Left ventricle myocardium superior (tissue), 1 donor: ENCODE measurements at regions not wholly inside any gene's neighbourhood (a gene's known extent, or its start where the extent isn't known, plus 50 kb on each side); places are given as distances from the start of the nearest gene placed in this dataset.
"Not testable (repeated sequence)": the region's sequence is repeated elsewhere in the genome, so short reads cannot be mapped to it uniquely, and the experiment has no call there.

ENCODE experiments used
- ATAC-seq: fragments of 200-7000 bp; cut with Tn5 transposase; one replicate; pipeline ENCODE4 v1.9.1; 2020; ENCODE audit warnings: mild to moderate bottlenecking, moderate library complexity
- DNase-seq: peaks from one replicate; pipeline ENCODE4 v3.0.0-alpha.2; 2020
- intact Hi-C: fragments of 100-400 bp; cut with micrococcal nuclease; formaldehyde crosslinking; loops from one replicate; pipeline ENCODE4 v1.11.0; 2022
- donor health status: DM: no; HTN: yes; CAD: no; lungs with severe emphysema.

DNA sequence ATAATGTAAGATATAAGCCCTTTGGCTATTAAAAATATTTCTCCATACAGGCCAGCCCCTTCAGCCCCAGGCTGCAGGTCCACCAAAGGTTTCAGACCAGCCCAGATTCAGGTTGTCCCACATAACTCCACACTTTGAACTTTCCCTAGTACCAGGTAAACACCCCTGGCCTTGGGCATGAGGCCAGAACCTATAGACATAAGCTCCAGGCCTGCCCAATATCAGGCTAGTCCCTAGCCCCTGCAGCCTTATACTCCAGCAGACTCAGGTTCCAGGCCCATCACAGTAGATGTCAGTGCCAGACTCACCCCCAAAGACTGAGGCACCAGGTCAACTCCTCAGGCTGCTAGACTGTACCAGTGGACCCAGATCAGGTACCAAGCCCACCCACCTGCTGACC is 178.5 kb upstream of the DAAM1 start:
- intact Hi-C loops, result no loop called here
- DNase-seq (no peak), ATAC-seq (no peak)

DNA sequence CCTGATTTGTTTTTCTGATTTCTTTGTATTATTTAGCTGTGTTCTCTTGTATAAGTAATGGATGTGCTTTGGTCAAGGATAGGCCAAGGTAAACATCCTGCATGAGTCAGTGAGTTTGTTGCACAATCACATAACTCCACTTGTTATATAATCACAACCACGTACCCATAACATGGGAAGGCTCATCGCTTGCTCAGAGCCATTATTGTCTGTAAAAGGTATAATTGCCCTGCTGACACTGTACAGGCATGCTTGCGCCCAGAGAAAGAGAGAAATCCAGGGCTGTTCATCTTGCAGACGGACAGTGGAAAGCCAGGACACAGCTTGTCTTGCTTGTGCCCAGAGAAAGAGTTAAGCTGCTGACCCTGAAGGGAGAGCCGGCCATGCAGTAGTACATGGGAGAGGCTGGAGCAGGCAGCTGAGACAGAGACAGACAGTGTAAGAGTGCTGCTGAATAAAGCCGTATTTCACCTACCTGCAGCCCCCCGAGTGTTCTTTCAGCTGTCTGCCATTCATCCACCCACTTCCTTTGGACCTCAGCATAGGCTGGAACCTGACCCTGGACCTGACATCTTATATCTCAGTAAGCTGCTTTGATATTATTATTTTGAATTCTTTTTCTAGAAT is 174.7 kb upstream of the DAAM1 start:
- ATAC-seq, result no peak
- DNase-seq, result no peak
- intact Hi-C loops, result no loop called here

DNA sequence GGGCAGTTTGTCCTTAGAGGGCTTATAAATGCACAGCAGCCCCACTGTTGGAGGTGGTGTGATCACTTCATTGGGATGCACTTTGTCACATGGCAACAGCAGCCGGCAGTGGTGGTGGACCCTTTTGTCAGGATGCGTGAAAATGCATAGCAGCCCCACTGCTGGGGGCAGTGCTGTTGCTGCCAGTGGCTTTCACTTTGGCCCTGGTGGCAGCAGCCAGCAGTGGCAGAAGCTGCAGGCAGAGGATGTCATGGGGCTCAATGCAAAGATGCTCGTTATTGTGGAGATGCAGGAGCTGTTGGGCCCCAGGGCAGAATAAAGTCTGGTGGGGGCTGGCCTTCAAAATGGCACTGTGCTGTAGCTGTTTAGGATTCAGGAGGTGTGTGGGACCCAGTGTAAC is 173.0 kb upstream of the DAAM1 start:
- DNase-seq, result no peak
- no peak for ATAC-seq
- intact Hi-C loops, result no loop called here

DNA sequence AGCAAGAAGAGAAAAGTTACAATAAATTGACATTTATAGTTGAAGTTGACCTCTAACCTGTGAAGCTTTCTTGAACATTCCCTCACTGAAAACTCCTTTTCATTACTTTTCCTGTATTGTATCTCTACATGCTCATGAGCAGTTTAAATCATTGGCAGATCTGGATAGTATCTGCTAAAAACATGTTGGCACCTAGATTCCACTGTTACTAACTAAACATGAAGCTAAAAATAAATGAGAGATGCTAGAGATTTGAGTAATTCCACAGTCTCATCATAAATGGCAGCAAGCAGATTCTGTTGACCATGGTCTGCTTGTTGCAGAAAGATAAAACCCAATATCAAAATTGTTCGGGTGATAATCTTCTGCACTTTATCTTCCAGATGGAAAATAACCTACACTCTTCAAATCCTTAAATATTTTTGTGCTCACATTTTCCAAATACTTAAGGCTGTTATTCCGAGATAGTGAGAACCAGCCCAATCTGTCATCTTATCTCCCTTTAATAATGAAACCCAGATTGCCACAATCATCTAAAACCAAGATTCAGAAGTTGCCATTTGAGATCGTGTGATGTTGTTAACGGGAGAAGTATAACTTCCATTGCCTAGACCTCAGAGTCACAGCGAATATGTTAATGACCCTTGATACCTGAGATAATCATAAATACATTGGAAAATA is 171.0 kb upstream of the DAAM1 start:
- DNase-seq (no peak), ATAC-seq (no peak)
- intact Hi-C loops, result no loop called here

DNA sequence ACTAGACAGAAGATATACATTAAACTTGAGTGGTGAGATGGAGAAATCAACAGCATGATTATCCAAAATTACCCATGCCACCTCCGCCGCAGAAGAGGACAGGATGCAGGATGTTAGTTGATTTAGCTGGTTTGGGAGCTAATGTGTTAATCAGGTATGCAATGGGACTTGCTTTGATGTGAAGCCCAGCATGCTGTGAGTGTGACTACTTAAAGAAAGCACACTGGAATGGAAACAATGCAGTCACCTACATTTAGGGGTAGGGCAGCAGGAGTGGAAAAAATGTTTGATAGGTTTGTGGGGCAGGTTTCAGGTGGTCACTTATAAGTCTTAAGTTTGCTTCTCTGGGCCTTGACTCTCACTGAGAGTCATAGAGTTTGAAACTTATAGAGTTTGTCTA is 170.0 kb upstream of the DAAM1 start:
- intact Hi-C loops, result no loop called here
- no peak for ATAC-seq

DNA sequence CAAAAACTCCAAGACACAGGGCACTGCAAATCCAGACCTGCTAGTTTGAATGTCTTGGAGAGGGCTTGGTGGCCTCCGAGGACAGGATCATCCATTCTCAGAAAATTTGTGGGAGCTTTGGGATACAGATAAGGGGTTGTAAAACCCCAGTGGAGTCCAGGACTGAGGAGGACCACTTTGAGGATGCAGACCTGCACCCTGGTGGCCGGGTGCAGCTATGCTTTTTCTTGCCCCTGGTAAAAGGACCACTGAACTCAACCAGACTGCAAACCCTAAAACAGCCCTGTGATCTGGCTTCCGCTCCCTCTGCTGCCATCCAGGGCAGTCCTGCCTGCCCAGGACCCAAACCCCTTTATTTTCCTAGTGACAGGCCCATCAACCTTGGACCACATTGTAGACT is 169.5 kb upstream of the DAAM1 start:
- ATAC-seq, result no peak
- intact Hi-C loops, result no loop called here
- DNase-seq, result no peak

More for the DNA sequence above, 170.0 kb upstream of the DAAM1 start:
- no peak for DNase-seq

DNA sequence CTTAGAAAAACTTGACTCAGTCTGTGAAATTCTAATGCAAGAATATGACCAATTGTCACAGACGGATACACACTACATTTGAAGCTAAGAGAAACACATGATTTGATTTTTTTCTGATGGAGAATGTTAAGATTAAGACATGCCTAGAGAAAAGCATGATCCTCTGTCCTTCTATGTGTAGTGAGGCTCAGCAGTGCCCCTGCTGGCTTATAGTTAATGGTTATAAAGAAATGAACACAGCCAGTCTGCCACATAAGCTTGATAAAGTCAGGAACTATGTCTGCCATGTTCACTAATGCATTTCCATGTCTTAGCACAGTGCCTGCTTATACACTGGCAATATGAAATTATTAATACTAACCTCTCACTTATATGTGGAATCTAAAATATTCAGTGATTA is 168.1 kb upstream of the DAAM1 start:
- intact Hi-C loops, result no loop called here
- DNase-seq, result no peak

DNA sequence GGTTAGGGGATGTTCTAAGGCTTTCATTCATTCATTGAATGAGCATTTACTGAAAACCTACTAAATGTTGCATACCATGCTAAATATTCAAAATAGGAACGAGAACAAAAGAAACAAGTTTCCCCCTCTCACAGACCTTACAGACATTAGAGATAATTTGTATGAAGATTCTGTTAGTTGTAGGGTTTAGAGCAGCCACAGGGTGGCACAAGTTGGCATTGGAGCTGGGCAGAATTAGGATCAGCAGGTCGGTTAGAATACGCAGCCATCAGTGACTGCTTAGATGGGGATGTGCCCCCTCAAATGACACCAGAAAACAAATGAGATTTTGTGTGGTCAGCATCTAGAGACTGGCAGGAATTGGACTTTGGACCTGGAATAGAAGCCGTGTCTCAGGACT is 166.3 kb upstream of the DAAM1 start:
- intact Hi-C loops, result no loop called here
- DNase-seq, result no peak
- ATAC-seq, result no peak

More for the DNA sequence above, 168.1 kb upstream of the DAAM1 start:
- peak; percentile 23 for ATAC-seq

DNA sequence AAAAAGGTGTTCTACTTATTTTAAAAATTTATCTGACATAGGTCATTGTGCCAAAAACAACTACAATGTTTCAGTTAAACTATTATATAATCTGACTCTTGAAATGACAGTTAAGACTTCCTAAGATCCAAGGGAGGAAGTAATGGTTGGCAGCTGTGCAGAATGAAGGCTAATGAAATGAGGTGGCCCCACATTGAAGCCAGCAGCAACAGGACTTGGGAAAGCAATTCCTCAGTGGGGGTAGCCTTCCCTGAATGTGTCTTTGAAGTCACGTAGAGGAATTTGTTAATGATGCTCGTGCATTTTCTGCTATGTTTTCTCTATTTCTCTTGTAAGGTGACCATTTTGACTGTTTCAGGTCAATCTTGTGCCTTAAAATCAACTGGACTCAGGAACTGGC is 162.4 kb upstream of the DAAM1 start:
- ATAC-seq, result no peak
- intact Hi-C loops, result no loop called here
- DNase-seq, result no peak

DNA sequence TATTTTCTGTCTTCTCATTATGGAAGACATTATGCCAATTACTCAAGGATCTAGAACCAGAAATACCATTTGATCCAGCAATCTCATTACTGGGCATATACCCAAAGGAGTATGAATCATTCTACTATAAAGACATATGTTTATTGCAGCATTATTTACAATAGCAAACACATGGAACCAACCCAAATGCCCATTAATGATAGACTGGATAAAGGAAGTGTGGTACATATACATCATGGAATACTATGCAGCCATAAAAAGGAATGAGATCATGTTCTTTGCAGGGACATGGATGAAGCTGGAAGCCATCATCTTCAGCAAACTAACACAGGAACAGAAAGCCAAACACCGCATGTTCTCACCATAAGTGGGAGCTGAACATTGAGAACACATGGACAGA is 161.8 kb upstream of the DAAM1 start:
- DNase-seq, intact Hi-C loops, ATAC-seq: not testable (repeated sequence)

DNA sequence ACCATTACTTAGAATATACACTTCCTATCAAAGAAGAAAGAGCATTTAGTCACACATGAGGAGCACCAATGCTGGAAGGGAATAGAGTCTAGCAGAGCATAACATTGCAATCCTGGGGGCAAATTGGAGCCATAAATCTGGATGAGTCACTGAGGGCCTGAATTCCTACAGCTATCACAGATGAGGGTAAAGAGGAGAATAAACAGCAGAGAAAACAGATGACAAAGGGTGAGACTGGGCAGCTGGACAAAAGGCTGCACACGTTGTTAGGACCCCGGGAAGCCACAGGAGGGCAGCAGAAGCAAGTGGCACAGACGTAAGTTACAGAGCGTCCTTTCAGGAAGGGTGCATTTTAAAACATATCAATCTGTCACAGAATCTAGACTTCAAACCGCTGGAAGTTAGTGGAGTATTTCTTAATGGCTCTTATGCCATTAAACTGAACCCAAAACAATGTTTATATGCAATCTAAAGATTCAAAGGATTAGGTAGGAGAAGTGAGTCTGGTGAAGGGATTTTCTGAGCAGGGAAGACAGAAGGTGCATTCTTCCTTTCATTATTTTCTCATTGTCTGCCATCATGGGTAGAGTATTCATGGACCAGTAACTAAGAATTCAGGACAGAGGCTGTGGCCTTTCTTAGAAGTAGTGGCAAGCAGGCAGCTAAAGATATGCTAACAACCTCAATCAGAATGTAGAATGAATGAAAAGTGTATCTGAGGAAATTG is 159.8 kb upstream of the DAAM1 start:
- intact Hi-C loops, result no loop called here
- DNase-seq (peak; percentile 56), ATAC-seq (peak; percentile 84)

DNA sequence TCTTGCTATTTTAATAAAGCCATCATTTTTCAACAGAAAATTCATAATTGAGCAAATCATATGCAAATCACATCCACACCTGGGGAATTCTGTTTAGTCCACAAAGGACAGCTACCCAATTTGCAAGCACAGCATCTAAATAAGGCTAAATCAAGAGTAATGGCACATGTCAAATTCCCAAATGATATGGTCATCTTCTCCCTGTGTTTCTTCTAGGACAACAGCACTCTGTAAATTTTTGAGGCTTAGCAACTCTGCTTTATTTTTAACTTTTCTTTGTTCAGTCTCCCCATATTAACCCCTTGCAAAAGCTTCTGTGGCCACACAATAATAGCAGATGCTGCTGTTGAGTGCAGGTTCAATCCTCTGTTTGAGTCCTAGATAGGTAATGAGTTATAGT is 155.6 kb upstream of the DAAM1 start:
- intact Hi-C loops, result no loop called here
- no peak for DNase-seq

DNA sequence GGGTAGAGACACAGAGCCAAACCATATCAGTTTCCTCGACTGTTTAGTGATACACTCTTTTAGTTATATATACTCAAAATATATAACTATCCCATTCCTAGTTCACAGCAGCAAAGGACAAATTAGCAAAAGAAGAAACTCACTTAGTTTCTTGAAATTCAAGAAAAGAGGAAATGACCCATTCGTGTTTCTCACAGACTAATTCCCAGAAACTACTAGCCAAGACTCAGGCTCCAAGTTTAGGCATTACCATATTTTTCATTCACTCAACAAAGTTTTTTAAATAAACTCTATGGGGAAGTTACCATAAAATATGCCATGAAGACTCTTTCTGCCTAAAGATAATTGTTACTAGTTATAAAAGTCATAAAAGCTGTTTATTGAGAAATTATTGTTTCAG is 152.3 kb upstream of the DAAM1 start:
- DNase-seq (no peak), ATAC-seq (no peak)

More for the DNA sequence above, 155.6 kb upstream of the DAAM1 start:
- no peak for ATAC-seq

DNA sequence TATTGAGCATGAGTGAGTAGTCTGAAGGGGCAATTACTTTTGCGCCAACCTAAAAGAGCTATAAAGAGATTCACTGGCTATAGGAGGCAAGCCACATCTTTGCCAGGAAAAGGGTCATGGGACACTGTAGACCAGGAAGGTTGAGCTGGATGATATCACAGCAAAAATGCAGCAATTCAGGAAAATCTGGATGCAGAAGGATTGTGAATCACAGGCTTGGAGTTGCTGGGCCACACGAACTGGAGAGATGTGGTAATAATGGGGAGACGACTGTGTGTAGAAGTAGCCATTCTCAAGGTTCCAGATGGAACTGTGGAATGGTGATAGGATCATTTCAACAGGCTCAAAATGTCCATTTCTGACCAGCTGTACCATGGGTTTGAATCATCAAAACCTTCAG is 151.4 kb upstream of the DAAM1 start:
- no peak for ATAC-seq
- intact Hi-C loops, result no loop called here
- DNase-seq, result no peak

More for the DNA sequence above, 152.3 kb upstream of the DAAM1 start:
- intact Hi-C loops, result no loop called here

DNA sequence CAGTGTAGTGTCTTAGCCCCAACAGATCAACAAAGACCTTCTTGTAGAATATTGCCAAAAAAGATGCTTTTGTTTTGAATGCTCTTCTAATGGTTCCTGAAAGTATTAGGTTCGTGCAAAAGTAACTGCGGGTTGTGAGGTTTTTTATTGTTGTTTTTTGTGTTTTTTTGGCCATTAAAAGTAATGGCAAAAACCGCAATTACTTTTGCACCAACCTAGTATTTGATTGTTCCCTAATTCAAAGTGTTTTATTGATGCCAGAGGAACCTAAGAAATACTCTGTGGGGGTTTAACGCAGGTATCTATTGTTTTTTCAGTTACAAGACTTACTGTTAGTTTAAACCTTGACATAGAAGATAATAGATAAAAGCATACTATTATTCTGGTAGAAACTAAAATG is 150.8 kb upstream of the DAAM1 start:
- intact Hi-C loops, result no loop called here
- DNase-seq (no peak), ATAC-seq (no peak)

DNA sequence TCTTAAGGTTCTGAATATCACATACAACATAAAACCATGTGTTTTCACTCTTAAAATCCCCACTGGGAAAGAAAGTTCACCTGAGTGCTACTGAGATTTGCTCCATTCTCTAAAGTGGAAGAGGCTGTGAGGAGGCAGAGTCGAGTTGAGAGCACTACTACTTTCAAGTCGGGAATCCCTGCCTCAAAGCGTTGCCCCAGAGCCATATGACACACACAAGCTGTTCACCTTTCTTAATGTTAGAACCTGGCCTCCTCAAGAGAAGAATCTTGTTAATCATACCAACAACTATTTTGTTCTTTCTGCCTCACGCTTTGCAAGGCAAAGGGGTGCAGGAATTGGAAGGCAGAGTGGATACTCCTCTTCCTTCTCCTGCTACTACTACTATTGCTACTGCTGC is 149.7 kb upstream of the DAAM1 start:
- DNase-seq (no peak), ATAC-seq (no peak)
- intact Hi-C loops, result no loop called here

DNA sequence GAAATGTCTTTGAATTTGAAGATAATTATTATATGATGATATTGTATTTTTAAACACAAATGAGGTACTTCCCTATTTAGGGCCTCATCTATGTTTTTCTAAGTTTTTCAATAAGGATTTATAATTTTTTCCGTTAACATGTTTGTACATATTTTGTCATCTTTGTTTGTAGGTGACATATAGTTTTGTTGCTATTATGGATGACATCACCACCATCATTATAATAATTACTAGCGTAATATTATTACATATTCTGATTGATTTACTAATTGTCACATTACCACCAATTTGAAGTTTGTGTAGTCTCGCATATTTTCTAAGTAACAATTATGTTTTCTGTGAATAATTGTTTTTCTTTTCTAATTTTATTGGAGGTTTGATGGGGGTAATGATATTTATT is 147.2 kb upstream of the DAAM1 start:
- no peak for ATAC-seq
- no peak for DNase-seq
- intact Hi-C loops, result no loop called here

DNA sequence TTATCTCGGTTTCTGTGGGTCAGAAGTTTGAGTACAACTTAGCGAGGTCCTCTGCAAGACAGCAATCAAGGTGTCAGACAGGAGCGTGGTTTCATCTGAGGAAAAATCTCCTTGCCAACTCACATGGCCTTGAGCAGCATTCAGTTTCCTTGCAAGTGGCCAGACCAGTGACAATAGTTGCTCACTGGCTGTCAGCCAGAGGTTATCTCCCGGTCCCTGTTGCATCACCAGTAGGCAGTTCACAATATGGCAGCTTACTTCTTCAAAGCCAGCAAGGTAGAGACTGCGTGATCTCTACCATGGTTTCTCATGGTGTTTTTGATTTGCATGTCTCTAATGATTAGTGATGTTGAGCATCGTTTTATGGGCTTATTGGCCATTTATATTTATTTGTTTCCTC is 143.8 kb upstream of the DAAM1 start:
- ATAC-seq, result no peak
- intact Hi-C loops, result no loop called here
- no peak for DNase-seq

DNA sequence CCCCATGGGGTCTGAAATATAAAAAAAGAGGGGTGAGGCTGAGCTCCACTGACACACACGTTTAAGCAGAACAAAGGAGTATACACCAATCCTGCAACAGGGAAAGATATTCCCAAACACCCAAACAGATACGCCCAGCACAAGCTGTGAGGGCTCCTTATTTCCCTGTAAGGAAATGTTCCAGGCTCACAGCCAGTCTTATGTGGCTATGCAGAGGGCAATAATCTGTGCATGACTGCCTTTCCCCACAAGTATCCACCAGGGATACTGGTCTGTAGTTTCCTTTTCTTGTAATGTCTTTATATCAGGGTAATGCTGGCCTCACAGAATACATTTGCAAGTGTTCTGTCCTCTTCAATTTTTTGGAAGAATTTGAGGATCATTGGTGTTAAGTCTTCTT is 141.7 kb upstream of the DAAM1 start:
- intact Hi-C loops, result no loop called here
- ATAC-seq (no peak), DNase-seq (no peak)

DNA sequence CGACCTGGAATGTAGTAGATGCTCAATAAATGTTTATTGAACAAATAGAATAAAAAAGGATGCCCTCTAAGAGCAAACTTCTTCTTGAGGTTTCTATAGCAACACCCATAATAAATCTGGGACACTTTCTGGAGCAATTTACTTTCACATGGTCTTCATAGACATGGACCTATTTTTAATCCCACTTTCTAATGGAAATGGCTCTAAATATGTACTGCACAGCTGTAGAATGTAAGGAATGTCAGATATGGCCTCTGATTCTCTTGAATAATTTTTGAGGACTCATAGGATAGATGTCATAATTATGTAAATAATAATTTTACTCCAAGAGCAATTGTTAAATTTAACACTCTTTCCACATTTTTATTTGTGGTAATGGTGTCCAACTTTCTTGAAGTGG is 133.5 kb upstream of the DAAM1 start:
- intact Hi-C loops, result loop anchor here (5.0 kb wide), 1 partner anchor 553 kb away; no protein-coding TSS in a partner anchor
- DNase-seq (no peak), ATAC-seq (no peak)
